GM12878 (cell line): ENCODE measurements at regions not wholly inside any gene's neighbourhood (a gene's known extent, or its start where the extent isn't known, plus 50 kb on each side); places are given as distances from the start of the nearest gene placed in this dataset.

Source experiments
- ATAC-seq: fragments of 200-7000 bp; cut with Tn5 transposase; 3 replicates; pipeline ENCODE4 v1.9.1; 2020; ENCODE audit warnings: mild to moderate bottlenecking, moderate library complexity
- BruUV-seq: library from RNA; stranded (reverse); fragments of 400-500 nt; replicated peaks from 2 replicates; lab custom pipeline; 2021; lab: Mats Ljungman, UMichigan
- CTCF ChIA-PET: fragments of 300-600 bp; sonication (Branson Sonifier 250); formaldehyde crosslinking; extraction: SDS; loops from one replicate; lab custom pipeline; 2021; ENCODE audit warnings: inconsistent platforms; lab: Yijun Ruan, JAX
- POLR2A ChIA-PET: fragments of 350-600 bp; formaldehyde crosslinking; extraction: SDS; loops from one replicate; lab custom pipeline; 2021; ENCODE audit warnings: inconsistent platforms; lab: Charles Lee
- RAD21 ChIA-PET: fragments of 300-600 bp; sonication (Branson Sonifier 250); formaldehyde crosslinking; loops from one replicate; lab custom pipeline; 2023; ENCODE audit warnings: antibody characterized with exemption; ENCODE audit not compliant: unreplicated experiment; lab: Charles Lee
- SMC1A ChIA-PET: fragments of 300-600 bp; sonication (Branson Sonifier 250); formaldehyde crosslinking; loops from one replicate; lab custom pipeline; 2023; ENCODE audit not compliant: unreplicated experiment, uncharacterized antibody; lab: Charles Lee
- DNase-seq: peaks from one replicate; pipeline ENCODE4 v3.0.0-alpha.2; 2011; ENCODE audit warnings: low read depth, low spot score
- FAIRE-seq: peaks from 3 replicates; lab custom pipeline; 2011; peaks lifted over from hg19 to GRCh38; lab: Jason Lieb, UNC
- H2AFZ ChIP-seq: 2 replicates; pipeline ENCODE4 v1.6.0; 2011; ENCODE audit warnings: low read depth, low read length, control low read depth; ENCODE audit not compliant: control insufficient read depth
- H3K27ac ChIP-seq: 2 replicates; pipeline ENCODE4 v1.5.1; 2011; ENCODE audit warnings: control low read depth; ENCODE audit not compliant: control insufficient read depth, insufficient read depth
- H3K27me3 ChIP-seq, 2 experiments: replicated peaks in 1 of 2; 2 replicates each; pipeline versions ENCODE4 v1.6.0 to v1.6.1; 2011; ENCODE audit warnings: low read length in 1 of 2; ENCODE audit not compliant: control insufficient read depth in 2 of 2, insufficient read depth in 2 of 2
- H3K36me3 ChIP-seq, 2 experiments: 2 replicates each; pipeline ENCODE4 v1.5.1; 2011; ENCODE audit warnings: low read length in 1 of 2; ENCODE audit not compliant: control insufficient read depth in 2 of 2, insufficient read depth in 2 of 2
- H3K4me1 ChIP-seq: 2 replicates; pipeline ENCODE4 v1.6.1; 2011; ENCODE audit warnings: mild to moderate bottlenecking, low read length, moderate library complexity, mixed read lengths; ENCODE audit not compliant: control insufficient read depth, insufficient read depth
- H3K4me2 ChIP-seq: 2 replicates; pipeline ENCODE4 v1.6.0; 2011; ENCODE audit warnings: control low read depth; ENCODE audit not compliant: control insufficient read depth, insufficient read depth
- H3K4me3 ChIP-seq: fragments of 200-600 bp; sonication (generic); 2 replicates; pipeline ENCODE4 v1.5.1; 2016
- H3K79me2 ChIP-seq: 2 replicates; pipeline ENCODE4 v1.6.0; 2011; ENCODE audit warnings: low read length; ENCODE audit not compliant: control insufficient read depth, insufficient read depth
- H3K9ac ChIP-seq: 2 replicates; pipeline ENCODE4 v1.8.0; 2011; ENCODE audit warnings: low read length, control low read depth, mixed read lengths; ENCODE audit not compliant: control insufficient read depth, insufficient read depth
- H3K9me3 ChIP-seq: replicated peaks from 3 replicates; pipeline ENCODE4 v1.5.1; 2011; ENCODE audit warnings: mild to moderate bottlenecking, low read length; ENCODE audit not compliant: control insufficient read depth, insufficient read depth
- H4K20me1 ChIP-seq: 2 replicates; pipeline ENCODE4 v1.6.0; 2011; ENCODE audit not compliant: control insufficient read depth, insufficient read depth
- CBX3 ChIP-seq: fragments of 200-600 bp; sonication (generic); IDR thresholded peaks from 2 replicates; pipeline ENCODE4 v1.6.1; 2016; ENCODE audit warnings: low read depth, borderline replicate concordance
- CEBPB ChIP-seq, 2 experiments: fragments of 150-350 bp in 1 of 2; IDR thresholded peaks; 2 replicates each; pipeline ENCODE4 v1.6.1; 2012 to 2014; ENCODE audit warnings: low read depth in 2 of 2, low read length in 2 of 2, borderline replicate concordance in 1 of 2, inconsistent platforms in 1 of 2
- CREM ChIP-seq: IDR thresholded peaks from 2 replicates; pipeline ENCODE4 v1.6.1; 2014; ENCODE audit warnings: antibody characterized with exemption, low read depth
- RELB ChIP-seq: fragments of 450-650 bp; IDR thresholded peaks from 2 replicates; pipeline ENCODE4 v1.6.1; 2017; ENCODE audit warnings: low read depth, mild to moderate bottlenecking, moderate library complexity
- YY1 ChIP-seq: IDR thresholded peaks from 2 replicates; pipeline ENCODE4 v1.6.1; 2011; ENCODE audit warnings: low read depth, mild to moderate bottlenecking, low read length
- WGBS: methylation state at CpG from one replicate; pipeline ENCODE4 v1.1.6; 2016; ENCODE audit warnings: low lambda C conversion rate; ENCODE audit not compliant: insufficient replicate concordance, insufficient coverage; ENCODE audit errors: missing lambda C conversion rate; 5-methylcytosine and 5-hydroxymethylcytosine counted together
- in situ Hi-C: fragments of 300-500 bp; cut with MboI; formaldehyde crosslinking; loops from 9 replicates; pipeline ENCODE4 v1.14.3; 2018; ENCODE audit warnings: mixed read lengths
- intact Hi-C: fragments of 100-400 bp; cut with micrococcal nuclease; formaldehyde crosslinking; loops from one replicate; pipeline ENCODE4 v1.14.2; 2022; ENCODE audit not compliant: unreplicated experiment
- TF ChIP-seq, protein P1 (sequence below), 3 experiments: IDR thresholded peaks in 2 of 3; conservative IDR thresholded peaks in 1 of 3; 2 replicates each; pipeline ENCODE4 v1.5.1; 2011; ENCODE audit warnings: low read depth in 3 of 3, low read length in 3 of 3, mild to moderate bottlenecking in 3 of 3, control low read depth in 2 of 3, moderate library complexity in 2 of 3, inconsistent platforms in 1 of 3, mixed read lengths in 1 of 3; ENCODE audit not compliant: control insufficient read depth in 2 of 3, insufficient read depth in 1 of 3; ENCODE audit errors: extremely low read depth in 1 of 3

DNA sequence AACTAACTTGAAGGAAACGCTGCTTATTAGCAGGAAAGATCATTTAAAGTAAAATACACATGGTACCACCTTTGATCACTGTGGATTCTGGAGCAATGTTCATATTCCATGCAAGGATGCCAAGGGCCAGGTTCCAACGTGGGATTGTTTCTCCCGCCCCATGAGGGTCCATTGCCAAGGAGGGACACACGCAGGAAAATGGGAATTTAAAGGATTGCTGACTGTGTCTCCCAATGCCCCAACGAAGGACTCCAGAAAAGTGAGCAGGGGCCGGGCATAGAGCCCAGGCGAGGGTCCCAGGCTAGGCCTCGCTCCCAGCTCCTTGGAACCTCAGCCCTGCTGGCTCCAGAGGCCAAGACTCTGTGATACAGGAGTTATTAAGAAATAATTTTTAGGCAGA, 111.2 kb downstream of the DACT2 start (continued):
- TF ChIP-seq CBX3: no peak

GRCh38 chr6:168207421-168208175, 112.0 kb downstream of the DACT2 start:
- CTCF ChIA-PET: no interaction called here
- intact Hi-C loops (no loop called here), in situ Hi-C loops (no loop called here)
- no peaks in the 10 kb centered on the region for H3K36me3 ChIP-seq
- 34% methylated on average over 19 of the region's 22 CpGs for WGBS
- POLR2A ChIA-PET: no interaction called here
- no peak for FAIRE-seq
- DNase-seq: no peak
- no peaks in the 10 kb centered on the region for H3K27me3 ChIP-seq
- no peak for ATAC-seq
- H3K9me3 ChIP-seq: no peaks in the 10 kb centered on the region
- H2AFZ ChIP-seq: no peak overlapping the region
- H3K4me3 ChIP-seq: no peak overlapping the region
- SMC1A ChIA-PET: no interaction called here
- no peaks in the 10 kb centered on the region for H3K4me1 ChIP-seq
- H4K20me1 ChIP-seq: no peaks in the 10 kb centered on the region
- RAD21 ChIA-PET: no interaction called here
- TF ChIP-seq CREM (no peak), RELB (no peak), YY1 (no peak), CEBPB (IDR thresholded peaks at IDR 0.05; ENCODE audit: borderline replicate concordance in 1 of 2, low read depth in 2 of 2, low read length in 2 of 2) (no peak)
- TF ChIP-seq, protein P1, sequence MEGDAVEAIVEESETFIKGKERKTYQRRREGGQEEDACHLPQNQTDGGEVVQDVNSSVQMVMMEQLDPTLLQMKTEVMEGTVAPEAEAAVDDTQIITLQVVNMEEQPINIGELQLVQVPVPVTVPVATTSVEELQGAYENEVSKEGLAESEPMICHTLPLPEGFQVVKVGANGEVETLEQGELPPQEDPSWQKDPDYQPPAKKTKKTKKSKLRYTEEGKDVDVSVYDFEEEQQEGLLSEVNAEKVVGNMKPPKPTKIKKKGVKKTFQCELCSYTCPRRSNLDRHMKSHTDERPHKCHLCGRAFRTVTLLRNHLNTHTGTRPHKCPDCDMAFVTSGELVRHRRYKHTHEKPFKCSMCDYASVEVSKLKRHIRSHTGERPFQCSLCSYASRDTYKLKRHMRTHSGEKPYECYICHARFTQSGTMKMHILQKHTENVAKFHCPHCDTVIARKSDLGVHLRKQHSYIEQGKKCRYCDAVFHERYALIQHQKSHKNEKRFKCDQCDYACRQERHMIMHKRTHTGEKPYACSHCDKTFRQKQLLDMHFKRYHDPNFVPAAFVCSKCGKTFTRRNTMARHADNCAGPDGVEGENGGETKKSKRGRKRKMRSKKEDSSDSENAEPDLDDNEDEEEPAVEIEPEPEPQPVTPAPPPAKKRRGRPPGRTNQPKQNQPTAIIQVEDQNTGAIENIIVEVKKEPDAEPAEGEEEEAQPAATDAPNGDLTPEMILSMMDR (IDR thresholded peaks at IDR 0.05 in 2 of 3, conservative IDR thresholded peaks at IDR 0.05 in 1 of 3; ENCODE audit: control insufficient read depth in 2 of 3, extremely low read depth in 1 of 3, insufficient read depth in 1 of 3, low read depth in 3 of 3, low read length in 3 of 3): no peak
- H3K9ac ChIP-seq: no peak overlapping the region
- H3K4me2 ChIP-seq: no peak overlapping the region
- H3K27ac ChIP-seq: no peak overlapping the region
- no peaks in the 10 kb centered on the region for H3K79me2 ChIP-seq
- no TSS peak for BruUV-seq
